Trophoblast cell (in vitro differentiated cells and primary cell): ENCODE measurements at regions not wholly inside any gene's neighbourhood (a gene's known extent, or its start where the extent isn't known, plus 50 kb on each side); places are given as distances from the start of the nearest gene placed in this dataset.

Source experiments
- DNase-seq, 2 donors: peaks; one replicate each; pipeline ENCODE4 v3.0.0-alpha.2; 2016
- H2AFZ ChIP-seq: 2 replicates; pipeline ENCODE4 v1.6.1; 2013; ENCODE audit warnings: low read length, moderate library complexity, mild to moderate bottlenecking; ENCODE audit not compliant: insufficient read depth, poor library complexity
- H2AK5ac ChIP-seq: 2 replicates; pipeline ENCODE4 v1.6.1; 2013; ENCODE audit warnings: mild to moderate bottlenecking, low read length
- H2BK120ac ChIP-seq: 2 replicates; pipeline ENCODE4 v1.6.1; 2013; ENCODE audit warnings: low read length, mild to moderate bottlenecking, moderate library complexity; ENCODE audit not compliant: insufficient read depth, poor library complexity
- H2BK12ac ChIP-seq: 2 replicates; pipeline ENCODE4 v1.6.1; 2013; ENCODE audit warnings: mild to moderate bottlenecking, low read length, moderate library complexity
- H2BK5ac ChIP-seq: 2 replicates; pipeline ENCODE4 v1.6.1; 2013; ENCODE audit warnings: low read length, low read depth, moderate library complexity, mild to moderate bottlenecking; ENCODE audit not compliant: poor library complexity
- H3K14ac ChIP-seq: 2 replicates; pipeline ENCODE4 v1.6.1; 2013; ENCODE audit warnings: mild to moderate bottlenecking, low read length
- H3K18ac ChIP-seq: 2 replicates; pipeline ENCODE4 v1.6.1; 2013; ENCODE audit warnings: mild to moderate bottlenecking, low read length
- H3K23ac ChIP-seq: 2 replicates; pipeline ENCODE4 v1.6.1; 2013; ENCODE audit warnings: low read length
- H3K27ac ChIP-seq: 2 replicates; pipeline ENCODE4 v1.5.1; 2013; ENCODE audit warnings: low read depth, mild to moderate bottlenecking, inconsistent platforms, low read length, moderate library complexity
- H3K27me3 ChIP-seq: 2 replicates; pipeline ENCODE4 v1.6.1; 2013; ENCODE audit warnings: inconsistent platforms, mild to moderate bottlenecking, low read length, moderate library complexity; ENCODE audit not compliant: insufficient read depth
- H3K36me3 ChIP-seq, 2 experiments: 1 replicate in 1 of 2; 2 replicates in 1 of 2; pipeline ENCODE4 v1.6.1; 2013; ENCODE audit warnings: low read length in 2 of 2, mild to moderate bottlenecking in 2 of 2, moderate library complexity in 1 of 2; ENCODE audit not compliant: insufficient read depth in 2 of 2, control insufficient read depth in 1 of 2
- H3K4ac ChIP-seq: 2 replicates; pipeline ENCODE4 v1.6.1; 2013; ENCODE audit warnings: low read depth, mild to moderate bottlenecking, low read length, moderate library complexity
- H3K4me1 ChIP-seq, 2 experiments: 1 replicate in 1 of 2; 2 replicates in 1 of 2; pipeline ENCODE4 v1.6.1; 2013; ENCODE audit warnings: low read length in 2 of 2, mild to moderate bottlenecking in 2 of 2, moderate library complexity in 1 of 2; ENCODE audit not compliant: insufficient read depth in 2 of 2, control insufficient read depth in 1 of 2
- H3K4me2 ChIP-seq: 2 replicates; pipeline ENCODE4 v1.6.1; 2013; ENCODE audit warnings: inconsistent platforms, mild to moderate bottlenecking, low read length, moderate library complexity
- H3K4me3 ChIP-seq: 2 replicates; pipeline ENCODE4 v1.5.1; 2013; ENCODE audit warnings: mild to moderate bottlenecking, low read depth, low read length, inconsistent platforms
- H3K79me1 ChIP-seq: one replicate; pipeline ENCODE4 v1.6.1; 2013; ENCODE audit warnings: low read length
- H3K79me2 ChIP-seq: 2 replicates; pipeline ENCODE4 v1.6.1; 2013; ENCODE audit warnings: low read length, mild to moderate bottlenecking; ENCODE audit not compliant: control insufficient read depth, insufficient read depth, poor library complexity
- H3K9ac ChIP-seq: 2 replicates; pipeline ENCODE4 v1.6.1; 2013; ENCODE audit warnings: mild to moderate bottlenecking, low read length
- H3K9me3 ChIP-seq: 2 replicates; pipeline ENCODE4 v1.6.1; 2013; ENCODE audit warnings: low read depth, mild to moderate bottlenecking, control low read depth, inconsistent platforms, low read length; ENCODE audit not compliant: insufficient read depth
- H4K12ac ChIP-seq: 2 replicates; pipeline ENCODE4 v1.6.1; 2013; ENCODE audit warnings: low read depth, mild to moderate bottlenecking, low read length, moderate library complexity
- H4K8ac ChIP-seq: 2 replicates; pipeline ENCODE4 v1.6.1; 2013; ENCODE audit warnings: low read depth, mild to moderate bottlenecking, low read length, moderate library complexity
- H4K91ac ChIP-seq: one replicate; pipeline ENCODE4 v1.6.1; 2013; ENCODE audit warnings: low read depth, mild to moderate bottlenecking, low read length, moderate library complexity
- WGBS: extraction: QIAGEN DNeasy Blood & Tissue Kit; methylation state at CpG from one replicate; pipeline ENCODE4 v1.1.7; 2013; ENCODE audit warnings: missing lambda C conversion rate; ENCODE audit not compliant: insufficient read length, insufficient coverage; ENCODE audit errors: extremely low coverage; 5-methylcytosine and 5-hydroxymethylcytosine counted together

- no peaks in the 10 kb centered on the region for H3K4me1 ChIP-seq
- H2AFZ ChIP-seq: no peak overlapping the region
- no peak overlapping the region for H4K91ac ChIP-seq
- no peak overlapping the region for H3K14ac ChIP-seq
- no peak for DNase-seq
- peaks cover 0 to 2% of the 10 kb centered on the region in 2 experiments for H3K36me3 ChIP-seq
- no peaks in the 10 kb centered on the region for H3K79me1 ChIP-seq
- no peak overlapping the region for H2BK12ac ChIP-seq
- no peak overlapping the region for H3K23ac ChIP-seq
- no peak overlapping the region for H4K12ac ChIP-seq
- H3K4me3 ChIP-seq: no peak overlapping the region
- H3K18ac ChIP-seq: no peak overlapping the region
- H3K4me2 ChIP-seq: no peak overlapping the region
- H3K27me3 ChIP-seq: no peaks in the 10 kb centered on the region
- no peaks in the 10 kb centered on the region for H3K79me2 ChIP-seq
- WGBS: no CpG with 5 or more reads among the region's 5 CpGs
- H3K27ac ChIP-seq: no peak overlapping the region
- no peak overlapping the region for H4K8ac ChIP-seq
- H2BK120ac ChIP-seq: no peak overlapping the region
- no peak overlapping the region for H3K4ac ChIP-seq
- H2BK5ac ChIP-seq: no peak overlapping the region
- H3K9ac ChIP-seq: no peak overlapping the region
- H3K9me3 ChIP-seq: no peaks in the 10 kb centered on the region
- H2AK5ac ChIP-seq: no peak overlapping the region
These were observed 195.8 kb upstream of the NEBL start for GRCh38 chr10:21092683-21093524.

GRCh38 chr10:21090609-21091082 is 193.5 kb upstream of the NEBL start:
- Histone ChIP-seq H2AFZ (no peak overlapping the region), H2AK5ac (no peak overlapping the region), H3K36me3 (no peaks in the 10 kb centered on the region), H2BK5ac (no peak overlapping the region), H3K23ac (no peak overlapping the region), H3K4me2 (no peak overlapping the region), H3K14ac (no peak overlapping the region), H4K91ac (no peak overlapping the region), H3K27ac (no peak overlapping the region), H3K4me1 (no peaks in the 10 kb centered on the region), H2BK120ac (no peak overlapping the region), H4K8ac (no peak overlapping the region), H3K9ac (no peak overlapping the region), H3K9me3 (no peaks in the 10 kb centered on the region), H3K4me3 (no peak overlapping the region), H3K4ac (no peak overlapping the region), H4K12ac (no peak overlapping the region), H3K79me1 (no peaks in the 10 kb centered on the region), H3K18ac (no peak overlapping the region), H3K27me3 (no peaks in the 10 kb centered on the region), H3K79me2 (no peaks in the 10 kb centered on the region), H2BK12ac (no peak overlapping the region)
- no CpG with 5 or more reads among the region's 6 CpGs for WGBS
- DNase-seq: no peak

- no peak overlapping the region for H4K8ac ChIP-seq
- no peak overlapping the region for H3K4me3 ChIP-seq
- no peak overlapping the region for H2BK120ac ChIP-seq
- H3K27me3 ChIP-seq: no peaks in the 10 kb centered on the region
- no peak overlapping the region for H4K12ac ChIP-seq
- no peak overlapping the region for H3K14ac ChIP-seq
- H3K23ac ChIP-seq: no peak overlapping the region
- no peaks in the 10 kb centered on the region for H3K79me1 ChIP-seq
- no peak overlapping the region for H3K9ac ChIP-seq
- no peak for DNase-seq
- H2BK5ac ChIP-seq: no peak overlapping the region
- no peak overlapping the region for H3K18ac ChIP-seq
- H2BK12ac ChIP-seq: no peak overlapping the region
- no CpG with 5 or more reads among the region's 4 CpGs for WGBS
- H3K36me3 ChIP-seq: no peaks in the 10 kb centered on the region
- H3K4me1 ChIP-seq: peaks cover 0 to 2% of the 10 kb centered on the region in 2 experiments
- no peak overlapping the region for H3K4ac ChIP-seq
- no peak overlapping the region for H3K27ac ChIP-seq
- H4K91ac ChIP-seq: no peak overlapping the region
- H3K4me2 ChIP-seq: no peak overlapping the region
- H3K79me2 ChIP-seq: no peaks in the 10 kb centered on the region
- no peak overlapping the region for H2AK5ac ChIP-seq
- no peaks in the 10 kb centered on the region for H3K9me3 ChIP-seq
- no peak overlapping the region for H2AFZ ChIP-seq
These were observed 190.4 kb upstream of the NEBL start for GRCh38 chr10:21087476-21087875.

GRCh38 chr10:21084700-21085099 is 187.6 kb upstream of the NEBL start:
- Histone ChIP-seq H3K9me3 (no peaks in the 10 kb centered on the region), H3K14ac (no peak overlapping the region), H2BK120ac (no peak overlapping the region), H4K91ac (no peak overlapping the region), H3K27me3 (no peaks in the 10 kb centered on the region), H4K8ac (no peak overlapping the region), H3K23ac (no peak overlapping the region), H2AK5ac (no peak overlapping the region), H3K4me1 (peaks cover 0 to 2% of the 10 kb centered on the region in 2 experiments), H3K79me2 (no peaks in the 10 kb centered on the region), H3K36me3 (no peaks in the 10 kb centered on the region), H3K9ac (peak overlapping the region; percentile 29), H3K4ac (no peak overlapping the region), H3K4me2 (no peak overlapping the region), H3K18ac (no peak overlapping the region), H4K12ac (no peak overlapping the region), H2AFZ (no peak overlapping the region), H2BK5ac (no peak overlapping the region), H3K4me3 (no peak overlapping the region), H3K79me1 (no peaks in the 10 kb centered on the region), H2BK12ac (no peak overlapping the region), H3K27ac (no peak overlapping the region)
- no peak for DNase-seq
- no CpG with 5 or more reads among the region's 5 CpGs for WGBS
